Ovary (tissue), 3 donors: ENCODE measurements at regions not wholly inside any gene's neighbourhood (a gene's known extent, or its start where the extent isn't known, plus 50 kb on each side); places are given as distances from the start of the nearest gene placed in this dataset.

Experiments used
- CTCF ChIP-seq, 3 donors: fragments of 450-650 bp in 2 of 3; fragments of 200-600 bp in 1 of 3; IDR thresholded peaks; one replicate each; pipeline versions ENCODE4 v1.5.1 to v1.8.0; 2016 to 2022; ENCODE audit warnings: antibody characterized with exemption in 3 of 3, mild to moderate bottlenecking in 1 of 3
- EP300 ChIP-seq: sonication (generic); formaldehyde crosslinking; IDR thresholded peaks from one replicate; pipeline ENCODE4 v1.6.1; 2017; ENCODE audit warnings: antibody characterized with exemption
- POLR2A ChIP-seq: fragments of 450-650 bp; IDR thresholded peaks from one replicate; pipeline ENCODE4 v1.6.1; 2017; ENCODE audit warnings: antibody characterized with exemption, mild to moderate bottlenecking, moderate library complexity
- donor health status: DM: no; HTN: no; CAD: no.

- TF ChIP-seq EP300: no peak
- no peak for TF ChIP-seq POLR2A
- no peak for TF ChIP-seq CTCF (IDR thresholded peaks at IDR 0.05)
Observed at GRCh38 chr2:150778828-150779227, 291.4 kb upstream of the RND3 start.
